HG02840 (cell line): ENCODE measurements at regions not wholly inside any gene's neighbourhood (a gene's known extent, or its start where the extent isn't known, plus 50 kb on each side); places are given as distances from the start of the nearest gene placed in this dataset.
"Not testable (repeated sequence)": the region's sequence is repeated elsewhere in the genome, so short reads cannot be mapped to it uniquely, and the experiment has no call there.

Experiments
- ATAC-seq: cut with Tn5 transposase; IDR thresholded peaks from one replicate; pipeline ENCODE4 v1.9.1; 2021; ENCODE audit warnings: mild to moderate bottlenecking, moderate library complexity, moderate number of reproducible peaks; ENCODE audit not compliant: unreplicated experiment, low FRiP score

- not testable (repeated sequence) for ATAC-seq
Observed at GRCh38 chr17:15858082-15858481, 86.8 kb upstream of the ADORA2B start.

- not testable (repeated sequence) for ATAC-seq
Observed at GRCh38 chr17:15860774-15861173, 84.2 kb upstream of the ADORA2B start.

GRCh38 chr17:15864061-15864460 lies 80.9 kb upstream of the ADORA2B start:
- not testable (repeated sequence) for ATAC-seq

- not testable (repeated sequence) for ATAC-seq
Observed at GRCh38 chr17:15864472-15864871, 80.5 kb upstream of the ADORA2B start.

DNA sequence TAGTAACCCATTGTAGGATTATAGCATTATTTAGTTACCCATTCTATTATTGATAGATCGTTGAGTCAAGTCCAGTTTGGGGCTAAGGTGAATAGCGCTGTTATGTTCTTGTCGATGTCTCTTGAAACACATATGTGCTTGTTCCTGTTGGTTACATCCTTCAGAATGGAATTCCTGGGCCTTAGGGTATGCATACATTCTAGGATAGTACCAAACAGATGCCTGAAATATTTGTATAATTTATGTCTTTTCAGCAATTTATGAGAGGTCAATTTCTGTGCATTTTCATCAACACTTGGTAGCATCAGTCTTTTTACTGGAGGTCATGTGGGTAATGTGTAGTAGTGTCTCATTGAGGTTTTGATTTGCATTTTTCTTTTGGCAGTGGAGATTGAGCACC lies 78.9 kb upstream of the ADORA2B start:
- not testable (repeated sequence) for ATAC-seq

- ATAC-seq, result not testable (repeated sequence)
Observed at GRCh38 chr17:15867331-15867730, 77.6 kb upstream of the ADORA2B start.

GRCh38 chr17:15869868-15870267 lies 75.1 kb upstream of the ADORA2B start:
- not testable (repeated sequence) for ATAC-seq

GRCh38 chr17:15872677-15873076 lies 72.3 kb upstream of the ADORA2B start:
- ATAC-seq, result not testable (repeated sequence)

- ATAC-seq, result not testable (repeated sequence)
Observed at GRCh38 chr17:15877882-15878500, 66.9 kb upstream of the ADORA2B start.

DNA sequence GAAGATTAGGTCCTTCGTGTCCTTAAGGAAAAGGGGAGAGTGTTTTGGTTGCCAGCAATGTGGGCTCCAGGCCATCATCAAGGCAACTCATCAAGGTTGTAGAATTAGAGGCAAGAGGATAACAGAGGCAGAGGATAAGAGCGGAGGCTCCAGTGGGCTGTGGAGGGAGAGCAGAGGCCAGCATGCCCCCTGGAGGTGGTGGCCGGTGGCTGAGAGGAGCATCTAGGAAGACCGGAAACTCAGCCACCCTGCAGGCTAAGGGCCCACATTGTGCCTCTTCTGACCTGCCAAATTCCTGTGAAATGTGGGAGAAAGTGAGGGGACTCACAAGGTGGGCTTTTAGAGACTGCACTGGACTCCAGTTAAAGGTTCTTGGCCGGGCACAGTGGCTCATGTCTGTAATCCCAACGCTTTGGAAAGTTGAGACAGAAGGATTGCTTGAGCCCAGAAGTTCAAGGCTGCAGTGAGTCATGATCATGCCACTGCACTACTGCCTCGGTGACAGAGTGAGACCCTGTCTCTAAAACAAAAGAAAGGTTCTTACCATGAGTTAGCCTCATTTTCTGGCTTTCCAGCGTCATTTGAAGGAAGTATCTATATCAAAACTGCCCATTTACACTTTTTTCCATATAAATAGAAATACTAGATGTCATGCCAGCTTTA lies 62.7 kb upstream of the ADORA2B start:
- no peak for ATAC-seq

- no peak for ATAC-seq
Observed at GRCh38 chr17:15882777-15883176, 62.2 kb upstream of the ADORA2B start.

DNA sequence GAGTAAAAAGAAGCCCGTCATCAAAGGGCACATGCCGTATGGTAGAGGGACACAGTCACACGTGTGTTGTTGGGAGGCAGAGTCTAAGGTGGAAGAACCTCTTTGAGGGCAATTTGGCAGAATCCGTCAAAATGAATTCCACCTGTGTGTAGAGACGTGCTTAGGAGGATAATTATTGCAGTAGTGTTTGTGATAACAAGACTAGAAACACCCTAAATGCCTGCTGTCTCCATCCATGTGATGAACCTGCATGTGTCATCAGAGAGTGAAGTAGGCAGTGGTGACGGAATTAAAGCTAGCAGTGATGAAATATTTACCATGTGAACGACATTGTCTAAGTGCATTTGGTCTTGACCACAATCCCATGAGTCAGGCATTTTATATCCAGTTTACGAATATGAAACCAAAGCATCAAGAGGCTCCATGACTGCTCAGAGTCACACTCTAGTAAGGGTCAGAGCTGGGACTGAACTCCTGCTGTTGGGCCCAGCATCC lies 61.3 kb upstream of the ADORA2B start:
- ATAC-seq, result no peak

DNA sequence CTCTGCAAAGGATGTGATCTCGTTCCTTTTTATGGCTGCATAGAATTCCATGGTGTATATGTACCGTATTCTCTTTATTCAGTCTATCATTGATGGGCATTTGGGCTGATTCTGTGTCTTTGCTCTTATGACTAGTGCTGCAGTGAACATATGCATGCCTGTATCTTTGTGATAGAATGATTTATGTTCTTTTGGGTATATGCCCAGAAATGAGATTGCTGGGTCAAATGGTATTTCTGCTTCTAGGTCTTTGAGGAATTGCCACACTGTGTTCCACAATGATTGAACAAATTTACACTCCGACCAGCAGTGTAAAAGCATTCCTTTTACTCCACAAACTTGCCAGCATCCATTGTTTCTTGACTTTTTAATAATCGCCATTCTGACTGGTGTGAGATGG lies 60.2 kb upstream of the ADORA2B start:
- no peak for ATAC-seq

DNA sequence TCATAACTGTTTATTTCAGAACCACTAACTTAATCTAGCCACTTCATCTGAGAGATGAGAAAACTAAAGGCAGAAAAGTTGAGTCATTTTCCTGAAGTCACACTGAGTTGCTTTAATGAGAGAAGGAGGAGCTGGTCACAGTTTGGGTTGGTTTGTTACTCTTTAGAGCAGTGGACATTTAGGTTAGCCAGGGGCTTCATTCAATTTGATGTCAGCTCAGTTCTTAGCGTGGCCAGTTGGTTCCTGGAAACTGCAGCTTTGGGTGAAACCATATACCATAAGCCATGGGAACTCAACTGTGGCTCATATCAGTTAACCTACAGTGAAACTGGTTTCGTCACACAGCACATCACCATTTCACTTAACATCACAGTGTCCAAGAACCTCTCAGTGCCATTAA lies 59.2 kb upstream of the ADORA2B start:
- no peak for ATAC-seq

GRCh38 chr17:15886221-15886620 lies 58.7 kb upstream of the ADORA2B start:
- ATAC-seq, result no peak

DNA sequence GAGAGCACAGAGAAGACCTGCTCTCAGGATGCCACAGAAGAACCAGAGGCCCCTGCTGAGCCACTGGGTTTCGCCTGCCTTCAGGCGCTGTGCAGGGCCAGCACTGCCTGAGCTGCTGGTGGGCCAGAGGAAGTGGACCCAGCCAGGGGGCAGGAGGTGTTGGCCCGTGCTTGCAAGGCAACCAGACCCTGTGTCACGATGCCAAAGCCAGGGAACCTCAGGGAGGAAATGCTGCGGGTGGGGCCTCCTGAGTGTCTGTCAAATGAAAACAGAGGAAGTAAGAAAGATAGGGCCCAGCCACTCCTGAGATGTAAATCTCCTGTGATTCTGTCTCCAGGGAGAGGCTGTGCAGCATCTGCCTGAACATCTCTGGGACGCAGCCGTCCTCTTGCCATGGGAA lies 58.1 kb upstream of the ADORA2B start:
- ATAC-seq, result no peak

DNA sequence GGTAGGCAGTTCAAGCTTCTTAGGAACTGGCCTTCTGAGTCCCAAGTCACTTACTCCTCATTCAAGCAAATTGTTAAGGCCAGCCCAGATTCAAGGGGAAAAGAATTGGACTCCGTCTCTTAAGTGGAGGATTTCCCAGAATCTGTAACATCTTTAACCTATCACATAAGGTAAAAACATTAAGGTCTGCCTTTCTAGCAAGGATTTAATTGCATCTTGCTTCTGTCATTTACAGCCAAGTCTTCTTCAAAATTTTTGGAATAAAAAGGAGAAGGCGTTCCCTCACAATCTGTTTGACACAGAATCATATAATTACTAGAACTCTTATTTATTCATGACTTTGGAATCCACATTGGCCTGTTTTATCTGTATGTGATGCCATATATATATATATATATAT lies 56.5 kb upstream of the ADORA2B start:
- no peak for ATAC-seq

DNA sequence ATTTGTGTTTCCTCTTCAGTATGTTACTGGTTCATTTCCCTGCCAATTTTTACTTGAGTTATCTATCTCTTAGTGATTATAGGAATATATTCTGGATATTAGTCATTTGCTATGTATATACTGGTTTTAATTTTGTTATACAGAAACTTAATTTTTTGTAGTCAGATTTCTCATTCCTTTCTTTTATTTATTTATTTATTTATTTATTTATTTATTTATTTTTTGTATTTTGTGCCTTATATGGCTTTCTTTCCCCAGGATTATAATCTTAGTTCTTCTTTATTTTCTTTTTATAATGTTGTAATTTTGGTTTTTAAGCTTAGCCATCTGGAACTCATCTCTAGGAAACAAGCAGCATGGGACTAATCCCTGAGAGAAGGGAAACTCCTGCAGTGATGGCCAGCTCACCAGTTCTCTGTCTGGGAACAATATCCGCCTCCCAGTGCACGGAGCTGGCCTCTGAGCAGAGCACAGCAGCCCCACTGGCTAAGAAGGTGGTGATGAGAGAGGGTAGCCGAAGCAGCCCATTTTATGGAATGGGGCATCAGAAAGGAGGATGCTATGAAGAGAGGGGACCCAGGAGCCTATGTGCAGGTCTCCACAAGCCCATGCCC lies 54.5 kb upstream of the ADORA2B start:
- no peak for ATAC-seq

GRCh38 chr17:15891318-15891717 lies 53.6 kb upstream of the ADORA2B start:
- ATAC-seq, result no peak

DNA sequence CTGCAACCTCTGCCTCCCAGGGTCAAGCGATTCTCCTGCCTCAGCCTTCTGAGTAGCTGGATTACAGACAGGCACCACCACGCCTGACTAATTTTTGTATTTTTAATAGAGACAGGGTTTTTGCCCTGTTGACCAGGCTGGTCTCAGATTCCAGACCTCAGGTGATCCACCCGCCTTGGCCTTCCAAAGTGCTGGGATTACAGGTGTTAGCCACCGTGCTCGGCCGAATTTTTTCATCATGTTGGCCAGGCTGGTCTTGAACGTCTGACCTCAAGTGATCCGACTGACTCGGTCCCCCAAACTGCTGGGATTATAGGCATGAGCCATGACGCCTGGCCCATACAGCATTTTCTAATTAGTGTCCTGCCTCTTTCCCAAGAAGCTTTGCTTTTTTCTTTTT lies 52.7 kb upstream of the ADORA2B start:
- ATAC-seq, result no peak

DNA sequence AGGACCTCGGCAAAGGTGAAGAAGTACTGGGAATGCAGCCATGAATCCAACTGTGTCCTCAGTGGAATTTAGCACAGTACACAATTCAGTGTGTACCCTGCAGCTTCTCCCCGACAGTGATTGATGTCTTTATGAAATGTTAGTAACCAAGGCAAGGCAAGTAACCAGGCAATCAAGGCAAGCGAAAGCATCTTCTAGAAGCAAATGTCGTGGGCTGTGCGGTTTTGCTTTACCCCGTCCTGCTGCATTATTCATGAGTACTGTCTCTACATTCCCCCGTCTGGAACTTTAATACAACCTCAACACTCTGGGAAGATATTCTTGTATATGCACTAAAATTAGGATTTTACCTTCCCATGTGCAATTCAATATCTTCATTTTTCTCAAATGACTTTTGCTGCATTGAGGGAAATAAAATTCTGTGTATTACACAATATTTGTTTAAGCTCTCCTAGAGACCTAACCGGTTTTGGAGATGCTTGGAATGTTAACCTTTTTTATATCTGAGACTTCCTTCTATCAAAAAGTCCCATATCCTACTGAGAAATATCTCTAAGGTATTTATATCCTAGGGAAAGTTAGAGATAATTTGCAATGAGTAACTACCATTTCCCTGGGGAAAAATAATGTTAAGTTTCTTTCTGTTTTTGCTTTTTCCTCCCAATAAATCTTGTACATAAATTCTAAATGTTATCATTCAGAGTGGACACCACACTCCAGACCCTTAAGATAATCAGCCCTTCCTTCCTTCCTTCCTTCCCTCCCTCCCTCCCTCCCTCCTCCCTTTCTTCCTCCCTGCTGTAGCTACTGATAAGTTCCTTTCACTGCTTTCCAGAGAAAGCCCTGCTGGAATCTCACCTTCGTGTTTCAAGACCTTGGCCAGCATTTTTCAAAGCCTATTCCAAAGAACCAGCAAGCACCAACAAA lies 51.9 kb upstream of the ADORA2B start:
- ATAC-seq, result no peak
